Vagina (tissue), 2 donors: ENCODE measurements at regions not wholly inside any gene's neighbourhood (a gene's known extent, or its start where the extent isn't known, plus 50 kb on each side); places are given as distances from the start of the nearest gene placed in this dataset.

ENCODE experiments used
- POLR2A ChIP-seq, 2 donors: fragments of 450-650 bp; IDR thresholded peaks; one replicate each; pipeline ENCODE4 v1.6.1; 2017; ENCODE audit warnings: antibody characterized with exemption in 2 of 2, mild to moderate bottlenecking in 2 of 2, moderate library complexity in 2 of 2
- POLR2AphosphoS5 ChIP-seq, 2 donors: sonication (generic); formaldehyde crosslinking; IDR thresholded peaks; one replicate each; pipeline ENCODE4 v1.9.0; 2017; ENCODE audit warnings: antibody characterized with exemption in 2 of 2, mild to moderate bottlenecking in 2 of 2, low read depth in 1 of 2; ENCODE audit not compliant: insufficient read depth in 1 of 2
- TF ChIP-seq, protein P1 (sequence below), 3 experiments: fragments of 450-650 bp in 2 of 3; fragments of 200-600 bp in 1 of 3; sonication (generic) in 1 of 3; IDR thresholded peaks; one replicate each; pipeline ENCODE4 v1.5.1; 2017 to 2019; ENCODE audit warnings: antibody characterized with exemption in 3 of 3, mild to moderate bottlenecking in 2 of 3, moderate library complexity in 2 of 3

DNA sequence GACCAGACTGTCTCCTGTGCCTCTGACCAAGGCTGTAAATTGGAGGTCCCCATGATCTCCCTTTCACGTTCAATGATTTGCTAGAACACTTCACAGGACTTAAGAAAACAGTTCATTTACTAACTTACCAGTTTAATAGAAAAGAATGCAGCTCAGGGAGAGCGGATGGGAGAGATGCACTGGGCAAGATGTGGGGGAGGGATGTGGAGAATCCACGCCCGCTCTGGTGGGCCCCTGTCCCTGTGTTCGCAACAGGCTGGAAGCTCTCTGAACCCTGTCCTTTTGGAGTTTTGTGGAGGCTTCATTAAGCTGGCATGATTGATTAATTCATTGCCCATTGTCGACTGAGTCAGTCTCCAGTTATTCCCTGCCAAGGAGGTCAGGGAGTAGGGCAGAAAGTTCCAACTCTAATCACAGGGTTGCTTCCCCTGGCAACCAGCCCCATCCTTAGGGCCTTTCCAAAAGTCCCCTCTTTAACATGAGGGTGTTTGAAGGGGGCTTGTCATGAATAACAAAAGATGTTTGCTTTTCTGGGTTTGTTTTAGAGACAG, 257.1 kb downstream of the ACKR3 start:
- TF ChIP-seq, protein P1, sequence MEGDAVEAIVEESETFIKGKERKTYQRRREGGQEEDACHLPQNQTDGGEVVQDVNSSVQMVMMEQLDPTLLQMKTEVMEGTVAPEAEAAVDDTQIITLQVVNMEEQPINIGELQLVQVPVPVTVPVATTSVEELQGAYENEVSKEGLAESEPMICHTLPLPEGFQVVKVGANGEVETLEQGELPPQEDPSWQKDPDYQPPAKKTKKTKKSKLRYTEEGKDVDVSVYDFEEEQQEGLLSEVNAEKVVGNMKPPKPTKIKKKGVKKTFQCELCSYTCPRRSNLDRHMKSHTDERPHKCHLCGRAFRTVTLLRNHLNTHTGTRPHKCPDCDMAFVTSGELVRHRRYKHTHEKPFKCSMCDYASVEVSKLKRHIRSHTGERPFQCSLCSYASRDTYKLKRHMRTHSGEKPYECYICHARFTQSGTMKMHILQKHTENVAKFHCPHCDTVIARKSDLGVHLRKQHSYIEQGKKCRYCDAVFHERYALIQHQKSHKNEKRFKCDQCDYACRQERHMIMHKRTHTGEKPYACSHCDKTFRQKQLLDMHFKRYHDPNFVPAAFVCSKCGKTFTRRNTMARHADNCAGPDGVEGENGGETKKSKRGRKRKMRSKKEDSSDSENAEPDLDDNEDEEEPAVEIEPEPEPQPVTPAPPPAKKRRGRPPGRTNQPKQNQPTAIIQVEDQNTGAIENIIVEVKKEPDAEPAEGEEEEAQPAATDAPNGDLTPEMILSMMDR (IDR thresholded peaks at IDR 0.05): no peak
- TF ChIP-seq POLR2A (IDR thresholded peaks at IDR 0.05) (no peak), POLR2AphosphoS5 (IDR thresholded peaks at IDR 0.05; ENCODE audit: insufficient read depth in 1 of 2, low read depth in 1 of 2) (no peak)
